Astrocyte of the cerebellum (primary cell): ENCODE measurements at regions not wholly inside any gene's neighbourhood (a gene's known extent, or its start where the extent isn't known, plus 50 kb on each side); places are given as distances from the start of the nearest gene placed in this dataset.

Experiments
- DNase-seq: peaks from one replicate; pipeline ENCODE4 v3.0.0-alpha.2; 2011; ENCODE audit warnings: low read depth
- H3K4me3 ChIP-seq: 2 replicates; pipeline ENCODE4 v1.5.1; 2011; ENCODE audit warnings: mild to moderate bottlenecking, low read depth, low read length, moderate library complexity
- in situ Hi-C: cut with HindIII; loops from 2 replicates; pipeline ENCODE4 v1.10.0; 2017; ENCODE audit warnings: low sequenced_read_pairs
- TF ChIP-seq, protein P1 (sequence below): IDR thresholded peaks from 2 replicates; pipeline ENCODE4 v1.5.1; 2012; ENCODE audit warnings: low read length, low read depth, moderate library complexity, mild to moderate bottlenecking; ENCODE audit errors: missing control alignments

GRCh38 chr6:68476611-68477010, 158.5 kb upstream of the ADGRB3 start:
- no peak overlapping the region for H3K4me3 ChIP-seq
- no peak for DNase-seq
- TF ChIP-seq, protein P1, sequence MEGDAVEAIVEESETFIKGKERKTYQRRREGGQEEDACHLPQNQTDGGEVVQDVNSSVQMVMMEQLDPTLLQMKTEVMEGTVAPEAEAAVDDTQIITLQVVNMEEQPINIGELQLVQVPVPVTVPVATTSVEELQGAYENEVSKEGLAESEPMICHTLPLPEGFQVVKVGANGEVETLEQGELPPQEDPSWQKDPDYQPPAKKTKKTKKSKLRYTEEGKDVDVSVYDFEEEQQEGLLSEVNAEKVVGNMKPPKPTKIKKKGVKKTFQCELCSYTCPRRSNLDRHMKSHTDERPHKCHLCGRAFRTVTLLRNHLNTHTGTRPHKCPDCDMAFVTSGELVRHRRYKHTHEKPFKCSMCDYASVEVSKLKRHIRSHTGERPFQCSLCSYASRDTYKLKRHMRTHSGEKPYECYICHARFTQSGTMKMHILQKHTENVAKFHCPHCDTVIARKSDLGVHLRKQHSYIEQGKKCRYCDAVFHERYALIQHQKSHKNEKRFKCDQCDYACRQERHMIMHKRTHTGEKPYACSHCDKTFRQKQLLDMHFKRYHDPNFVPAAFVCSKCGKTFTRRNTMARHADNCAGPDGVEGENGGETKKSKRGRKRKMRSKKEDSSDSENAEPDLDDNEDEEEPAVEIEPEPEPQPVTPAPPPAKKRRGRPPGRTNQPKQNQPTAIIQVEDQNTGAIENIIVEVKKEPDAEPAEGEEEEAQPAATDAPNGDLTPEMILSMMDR: no peak
- in situ Hi-C loops: no loop called here

- TF ChIP-seq, protein P1: no peak
- DNase-seq: peak; percentile 0
- H3K4me3 ChIP-seq: no peak overlapping the region
- in situ Hi-C loops: no loop called here
Measured at GRCh38 chr6:68473433-68474210, 161.5 kb upstream of the ADGRB3 start.

GRCh38 chr6:68468244-68468884, 166.7 kb upstream of the ADGRB3 start:
- no peak for DNase-seq
- TF ChIP-seq, protein P1: peak; percentile 44
- no peak overlapping the region for H3K4me3 ChIP-seq
- in situ Hi-C loops: no loop called here

DNA sequence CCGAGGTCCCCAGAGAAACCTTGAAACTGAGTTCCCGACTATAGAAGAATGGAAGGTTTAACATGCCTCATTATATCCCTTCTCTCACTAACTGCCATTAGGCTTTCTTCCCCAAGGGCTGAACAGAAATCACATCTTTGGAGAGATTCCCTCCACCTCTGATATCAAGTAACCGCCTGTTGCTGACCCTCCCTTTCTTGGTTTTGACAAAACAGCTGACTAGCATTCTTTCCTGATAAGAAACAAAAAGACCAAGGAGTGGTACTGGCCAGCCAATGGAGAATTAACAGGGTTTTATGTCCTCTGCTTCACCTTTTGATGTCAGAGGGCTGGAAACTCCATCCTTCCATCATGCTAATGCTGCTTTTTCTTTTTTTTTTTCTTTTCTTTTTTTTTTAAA, 176.6 kb upstream of the ADGRB3 start:
- in situ Hi-C loops: no loop called here
- TF ChIP-seq, protein P1: no peak
- H3K4me3 ChIP-seq: no peak overlapping the region
- DNase-seq: no peak

- no peak overlapping the region for H3K4me3 ChIP-seq
- in situ Hi-C loops: no loop called here
- TF ChIP-seq, protein P1: no peak
- DNase-seq: no peak
Measured at GRCh38 chr6:68447112-68447511, 188.0 kb upstream of the ADGRB3 start.

DNA sequence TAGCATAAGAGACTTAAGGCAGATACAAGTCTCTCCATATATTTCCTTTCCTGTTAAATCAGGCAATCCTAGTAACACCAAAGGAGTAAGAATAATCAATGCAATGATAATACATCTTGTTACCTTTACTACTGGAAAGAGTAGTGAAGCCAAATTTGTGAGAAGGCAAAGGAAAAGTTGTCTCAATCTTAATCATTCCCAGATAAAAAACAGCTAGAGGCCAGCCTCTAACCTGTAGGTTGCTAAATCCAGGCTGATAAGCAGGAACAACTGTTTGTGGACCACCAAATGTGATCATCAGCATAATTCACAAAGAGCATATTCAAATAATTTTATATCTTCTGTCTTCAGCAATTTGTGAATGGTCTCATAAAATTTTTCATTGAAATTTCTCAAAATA, 189.2 kb upstream of the ADGRB3 start:
- in situ Hi-C loops: no loop called here
- no peak overlapping the region for H3K4me3 ChIP-seq
- DNase-seq: no peak
- TF ChIP-seq, protein P1: no peak
